Spinal cord (tissue), 9 donors: ENCODE measurements at regions not wholly inside any gene's neighbourhood (a gene's known extent, or its start where the extent isn't known, plus 50 kb on each side); places are given as distances from the start of the nearest gene placed in this dataset.
A peak's percentile ranks its signal among the peaks of the same experiment; 100 is the strongest.
"Not testable (repeated sequence)": the region's sequence is repeated elsewhere in the genome, so short reads cannot be mapped to it uniquely, and the experiment has no call there.

Experiments
- DNase-seq, 6 donors: peaks; one replicate each; pipeline versions ENCODE4 v3.0.0 to v3.0.0-alpha.2; 2013 to 2015; ENCODE audit warnings: low spot score in 6 of 6, low read depth in 4 of 6
- H3K27ac ChIP-seq: one replicate; pipeline ENCODE4 v1.5.1; 2013; ENCODE audit warnings: low read depth, low read length, control low read depth
- H3K27me3 ChIP-seq: one replicate; pipeline ENCODE4 v1.6.1; 2013; ENCODE audit warnings: low read length; ENCODE audit not compliant: control insufficient read depth, insufficient read depth
- H3K36me3 ChIP-seq: one replicate; pipeline ENCODE4 v1.6.1; 2013; ENCODE audit warnings: low read length; ENCODE audit not compliant: control insufficient read depth, insufficient read depth
- H3K4me1 ChIP-seq: one replicate; pipeline ENCODE4 v1.6.1; 2013; ENCODE audit warnings: low read length; ENCODE audit not compliant: control insufficient read depth, insufficient read depth
- H3K4me3 ChIP-seq: one replicate; pipeline ENCODE4 v1.5.1; 2013; ENCODE audit warnings: low read depth, low read length, control low read depth
- H3K9me3 ChIP-seq: one replicate; pipeline ENCODE4 v1.6.1; 2013; ENCODE audit warnings: low read length; ENCODE audit not compliant: control insufficient read depth, insufficient read depth
- WGBS: methylation state at CpG from one replicate; pipeline ENCODE4 v1.1.5; 2013; ENCODE audit warnings: missing lambda C conversion rate; ENCODE audit not compliant: insufficient coverage; 5-methylcytosine and 5-hydroxymethylcytosine counted together
- donor health status: healthy.

- H3K27ac ChIP-seq, H3K36me3 ChIP-seq, DNase-seq, H3K27me3 ChIP-seq, H3K9me3 ChIP-seq, H3K4me1 ChIP-seq, H3K4me3 ChIP-seq: not testable (repeated sequence)
- WGBS: 94% methylated on average over 4 of the region's 6 CpGs
These were observed 298.0 kb upstream of the DLGAP1 start for GRCh38 chr18:4753151-4753550.

GRCh38 chr18:4751523-4751922 is 296.4 kb upstream of the DLGAP1 start:
- 75% methylated on average over 3 of the region's 3 CpGs for WGBS
- Histone ChIP-seq H3K36me3 (no peaks in the 10 kb centered on the region), H3K27me3 (no peaks in the 10 kb centered on the region), H3K27ac (no peak overlapping the region), H3K4me3 (no peak overlapping the region), H3K9me3 (no peaks in the 10 kb centered on the region), H3K4me1 (no peaks in the 10 kb centered on the region)
- DNase-seq: peak in 2 of 6 donors; percentile 83 to 85

GRCh38 chr18:4750393-4751346 is 295.6 kb upstream of the DLGAP1 start:
- WGBS: 56% methylated on average over 3 of the region's 8 CpGs
- DNase-seq: peak in 1 of 6 donors; percentile 56
- H3K4me3 ChIP-seq: no peak overlapping the region

GRCh38 chr18:4748975-4749374 is 293.9 kb upstream of the DLGAP1 start:
- WGBS: 72% methylated on average over 5 of the region's 5 CpGs
- no peak overlapping the region for H3K4me3 ChIP-seq
- H3K4me1 ChIP-seq: no peaks in the 10 kb centered on the region
- H3K9me3 ChIP-seq: peaks cover 2% of the 10 kb centered on the region
- DNase-seq: no peak
- no peak overlapping the region for H3K27ac ChIP-seq
- no peaks in the 10 kb centered on the region for H3K27me3 ChIP-seq
- H3K36me3 ChIP-seq: no peaks in the 10 kb centered on the region

More at GRCh38 chr18:4750393-4751346, 295.6 kb upstream of the DLGAP1 start:
- Histone ChIP-seq H3K27ac (no peak overlapping the region), H3K27me3 (no peaks in the 10 kb centered on the region), H3K4me1 (no peaks in the 10 kb centered on the region), H3K36me3 (no peaks in the 10 kb centered on the region), H3K9me3 (peaks cover 2% of the 10 kb centered on the region)

- H3K4me3 ChIP-seq: no peak overlapping the region
- H3K27me3 ChIP-seq: no peaks in the 10 kb centered on the region
- 100% methylated on average over 1 of the region's 1 CpG for WGBS
- H3K9me3 ChIP-seq: no peaks in the 10 kb centered on the region
- no peaks in the 10 kb centered on the region for H3K36me3 ChIP-seq
- no peak for DNase-seq
- H3K4me1 ChIP-seq: no peaks in the 10 kb centered on the region
- no peak overlapping the region for H3K27ac ChIP-seq
These were observed 279.8 kb upstream of the DLGAP1 start for GRCh38 chr18:4734903-4735302.

GRCh38 chr18:4734021-4734420 is 278.9 kb upstream of the DLGAP1 start:
- no peak for DNase-seq
- Histone ChIP-seq H3K9me3 (no peaks in the 10 kb centered on the region), H3K4me3 (no peak overlapping the region), H3K4me1 (no peaks in the 10 kb centered on the region), H3K36me3 (no peaks in the 10 kb centered on the region), H3K27me3 (no peaks in the 10 kb centered on the region), H3K27ac (no peak overlapping the region)
- no CpG with 5 or more reads among the region's 2 CpGs for WGBS

GRCh38 chr18:4721545-4721944 is 266.4 kb upstream of the DLGAP1 start:
- WGBS: 100% methylated on average over 1 of the region's 3 CpGs
- no peak for DNase-seq
- no peaks in the 10 kb centered on the region for H3K9me3 ChIP-seq
- no peaks in the 10 kb centered on the region for H3K27me3 ChIP-seq
- H3K27ac ChIP-seq: no peak overlapping the region
- H3K4me1 ChIP-seq: no peaks in the 10 kb centered on the region
- H3K36me3 ChIP-seq: no peaks in the 10 kb centered on the region
- no peak overlapping the region for H3K4me3 ChIP-seq

- DNase-seq: no peak
- Histone ChIP-seq H3K27me3 (no peaks in the 10 kb centered on the region), H3K4me1 (no peaks in the 10 kb centered on the region), H3K36me3 (no peaks in the 10 kb centered on the region), H3K9me3 (no peaks in the 10 kb centered on the region), H3K27ac (no peak overlapping the region), H3K4me3 (no peak overlapping the region)
- 63% methylated on average over 1 of the region's 2 CpGs for WGBS
These were observed 265.4 kb upstream of the DLGAP1 start for GRCh38 chr18:4720518-4720917.

- no peak overlapping the region for H3K27ac ChIP-seq
- H3K27me3 ChIP-seq: no peaks in the 10 kb centered on the region
- H3K4me3 ChIP-seq: no peak overlapping the region
- H3K36me3 ChIP-seq: no peaks in the 10 kb centered on the region
- no CpG with 5 or more reads among the region's 1 CpG for WGBS
- H3K9me3 ChIP-seq: no peaks in the 10 kb centered on the region
- no peak for DNase-seq
- no peaks in the 10 kb centered on the region for H3K4me1 ChIP-seq
These were observed 250.8 kb upstream of the DLGAP1 start for GRCh38 chr18:4705894-4706293.

- DNase-seq: no peak
- 88% methylated on average over 1 of the region's 3 CpGs for WGBS
These were observed 249.7 kb upstream of the DLGAP1 start for GRCh38 chr18:4704781-4705180.

More at GRCh38 chr18:4704781-4705180, 249.7 kb upstream of the DLGAP1 start:
- Histone ChIP-seq H3K27ac (no peak overlapping the region), H3K4me1 (no peaks in the 10 kb centered on the region), H3K36me3 (no peaks in the 10 kb centered on the region), H3K4me3 (no peak overlapping the region), H3K27me3 (no peaks in the 10 kb centered on the region), H3K9me3 (no peaks in the 10 kb centered on the region)
